ENCODE measurements at regions not wholly inside any gene's neighbourhood (a gene's known extent, or its start where the extent isn't known, plus 50 kb on each side); places are given as distances from the start of the nearest gene placed in this dataset.

DNA sequence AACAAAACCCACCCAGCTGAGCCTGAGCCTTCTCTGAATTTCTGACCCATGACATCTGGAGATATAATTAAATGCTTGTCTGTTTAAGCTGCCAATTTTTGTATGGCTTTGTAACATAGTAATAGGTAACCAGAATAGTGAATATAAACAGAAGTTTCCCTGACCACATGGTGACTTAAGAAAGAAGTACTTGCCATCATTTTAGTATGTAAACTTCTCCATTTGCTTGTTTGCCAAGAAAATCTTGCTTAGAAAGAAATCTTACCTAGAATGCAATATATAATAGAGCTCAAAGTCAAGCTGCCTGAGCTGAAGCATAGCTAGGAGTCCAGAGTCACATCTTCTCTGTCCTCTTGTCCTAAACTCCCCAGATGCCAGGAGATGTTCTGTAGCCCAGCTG is 117.0 kb downstream of the PCSK1 start:
- no peak for TF ChIP-seq CHD1 (IDR thresholded peaks at IDR 0.05; ENCODE audit: low read depth, low read length)
- TF ChIP-seq, protein P1, sequence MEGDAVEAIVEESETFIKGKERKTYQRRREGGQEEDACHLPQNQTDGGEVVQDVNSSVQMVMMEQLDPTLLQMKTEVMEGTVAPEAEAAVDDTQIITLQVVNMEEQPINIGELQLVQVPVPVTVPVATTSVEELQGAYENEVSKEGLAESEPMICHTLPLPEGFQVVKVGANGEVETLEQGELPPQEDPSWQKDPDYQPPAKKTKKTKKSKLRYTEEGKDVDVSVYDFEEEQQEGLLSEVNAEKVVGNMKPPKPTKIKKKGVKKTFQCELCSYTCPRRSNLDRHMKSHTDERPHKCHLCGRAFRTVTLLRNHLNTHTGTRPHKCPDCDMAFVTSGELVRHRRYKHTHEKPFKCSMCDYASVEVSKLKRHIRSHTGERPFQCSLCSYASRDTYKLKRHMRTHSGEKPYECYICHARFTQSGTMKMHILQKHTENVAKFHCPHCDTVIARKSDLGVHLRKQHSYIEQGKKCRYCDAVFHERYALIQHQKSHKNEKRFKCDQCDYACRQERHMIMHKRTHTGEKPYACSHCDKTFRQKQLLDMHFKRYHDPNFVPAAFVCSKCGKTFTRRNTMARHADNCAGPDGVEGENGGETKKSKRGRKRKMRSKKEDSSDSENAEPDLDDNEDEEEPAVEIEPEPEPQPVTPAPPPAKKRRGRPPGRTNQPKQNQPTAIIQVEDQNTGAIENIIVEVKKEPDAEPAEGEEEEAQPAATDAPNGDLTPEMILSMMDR (IDR thresholded peaks at IDR 0.05; ENCODE audit: control extremely low read depth in 1 of 3, insufficient read depth in 1 of 3, low read depth in 1 of 3, low read length in 3 of 3): no peak
- TF ChIP-seq MAFK (IDR thresholded peaks at IDR 0.05; ENCODE audit: low read depth, low read length): no peak
- no peak for TF ChIP-seq GABPA (IDR thresholded peaks at IDR 0.05; ENCODE audit: borderline replicate concordance, insufficient read depth, low read length)
- TF ChIP-seq GTF2F1 (IDR thresholded peaks at IDR 0.05; ENCODE audit: borderline replicate concordance, low read depth, low read length): no peak
- no peak for TF ChIP-seq JUND (IDR thresholded peaks at IDR 0.05; ENCODE audit: low read length)
- TF ChIP-seq YY1 (IDR thresholded peaks at IDR 0.05; ENCODE audit: low read depth, low read length): no peak
- no peak for TF ChIP-seq POLR2AphosphoS5 (IDR thresholded peaks at IDR 0.05; ENCODE audit: low read depth, low read length)
- no peak for TF ChIP-seq EGR1 (IDR thresholded peaks at IDR 0.05; ENCODE audit: borderline replicate concordance, low read depth, low read length)
- TF ChIP-seq TAF1 (IDR thresholded peaks at IDR 0.05; ENCODE audit: low read depth, low read length): no peak
- TF ChIP-seq POLR2A (IDR thresholded peaks at IDR 0.05; ENCODE audit: control extremely low read depth in 1 of 2, low read depth in 2 of 2, low read length in 2 of 2): no peak
- TF ChIP-seq, protein P2, sequence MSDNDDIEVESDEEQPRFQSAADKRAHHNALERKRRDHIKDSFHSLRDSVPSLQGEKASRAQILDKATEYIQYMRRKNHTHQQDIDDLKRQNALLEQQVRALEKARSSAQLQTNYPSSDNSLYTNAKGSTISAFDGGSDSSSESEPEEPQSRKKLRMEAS (IDR thresholded peaks at IDR 0.05): no peak
- TF ChIP-seq, protein P3, sequence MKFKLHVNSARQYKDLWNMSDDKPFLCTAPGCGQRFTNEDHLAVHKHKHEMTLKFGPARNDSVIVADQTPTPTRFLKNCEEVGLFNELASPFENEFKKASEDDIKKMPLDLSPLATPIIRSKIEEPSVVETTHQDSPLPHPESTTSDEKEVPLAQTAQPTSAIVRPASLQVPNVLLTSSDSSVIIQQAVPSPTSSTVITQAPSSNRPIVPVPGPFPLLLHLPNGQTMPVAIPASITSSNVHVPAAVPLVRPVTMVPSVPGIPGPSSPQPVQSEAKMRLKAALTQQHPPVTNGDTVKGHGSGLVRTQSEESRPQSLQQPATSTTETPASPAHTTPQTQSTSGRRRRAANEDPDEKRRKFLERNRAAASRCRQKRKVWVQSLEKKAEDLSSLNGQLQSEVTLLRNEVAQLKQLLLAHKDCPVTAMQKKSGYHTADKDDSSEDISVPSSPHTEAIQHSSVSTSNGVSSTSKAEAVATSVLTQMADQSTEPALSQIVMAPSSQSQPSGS (IDR thresholded peaks at IDR 0.05; ENCODE audit: low read length): no peak
- no peak for TF ChIP-seq RAD21 (IDR thresholded peaks at IDR 0.05 in 1 of 2, conservative IDR thresholded peaks at IDR 0.05 in 1 of 2; ENCODE audit: low read depth in 2 of 2, low read length in 2 of 2)

All from H1 (cell line).